ENCODE measurements at regions not wholly inside any gene's neighbourhood (a gene's known extent, or its start where the extent isn't known, plus 50 kb on each side); places are given as distances from the start of the nearest gene placed in this dataset.

GRCh38 chr6:90644492-90644891 lies 57.6 kb upstream of the MAP3K7 start:
- TF ChIP-seq EP300 (IDR thresholded peaks at IDR 0.05), result no peak
- TF ChIP-seq, protein P1, sequence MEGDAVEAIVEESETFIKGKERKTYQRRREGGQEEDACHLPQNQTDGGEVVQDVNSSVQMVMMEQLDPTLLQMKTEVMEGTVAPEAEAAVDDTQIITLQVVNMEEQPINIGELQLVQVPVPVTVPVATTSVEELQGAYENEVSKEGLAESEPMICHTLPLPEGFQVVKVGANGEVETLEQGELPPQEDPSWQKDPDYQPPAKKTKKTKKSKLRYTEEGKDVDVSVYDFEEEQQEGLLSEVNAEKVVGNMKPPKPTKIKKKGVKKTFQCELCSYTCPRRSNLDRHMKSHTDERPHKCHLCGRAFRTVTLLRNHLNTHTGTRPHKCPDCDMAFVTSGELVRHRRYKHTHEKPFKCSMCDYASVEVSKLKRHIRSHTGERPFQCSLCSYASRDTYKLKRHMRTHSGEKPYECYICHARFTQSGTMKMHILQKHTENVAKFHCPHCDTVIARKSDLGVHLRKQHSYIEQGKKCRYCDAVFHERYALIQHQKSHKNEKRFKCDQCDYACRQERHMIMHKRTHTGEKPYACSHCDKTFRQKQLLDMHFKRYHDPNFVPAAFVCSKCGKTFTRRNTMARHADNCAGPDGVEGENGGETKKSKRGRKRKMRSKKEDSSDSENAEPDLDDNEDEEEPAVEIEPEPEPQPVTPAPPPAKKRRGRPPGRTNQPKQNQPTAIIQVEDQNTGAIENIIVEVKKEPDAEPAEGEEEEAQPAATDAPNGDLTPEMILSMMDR (IDR thresholded peaks at IDR 0.05), result no peak
- no peak for TF ChIP-seq POLR2A (IDR thresholded peaks at IDR 0.05)
- TF ChIP-seq POLR2AphosphoS5 (IDR thresholded peaks at IDR 0.05), result no peak

DNA sequence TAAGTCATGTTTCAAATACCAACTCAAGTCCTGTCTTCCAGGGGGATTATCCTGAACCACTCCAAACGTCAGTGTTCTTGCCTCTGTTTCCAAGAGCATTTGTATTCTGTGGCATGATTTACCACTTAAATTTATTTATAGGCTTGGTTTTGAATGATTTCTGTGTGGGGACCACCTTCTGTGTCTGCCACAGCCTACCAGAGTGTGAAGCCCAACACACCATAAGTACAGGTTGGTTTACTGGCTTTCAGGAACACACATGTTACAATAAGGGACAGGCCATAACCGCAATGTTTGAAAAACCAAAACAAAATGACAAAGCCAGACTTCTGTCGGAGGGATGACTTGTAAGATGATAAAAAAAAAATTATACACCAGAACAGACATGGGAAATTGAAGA lies 56.5 kb upstream of the MAP3K7 start:
- Histone ChIP-seq H3K27ac (no peak overlapping the region), H3K27me3 (no peaks in the 10 kb centered on the region), H3K9me3 (no peaks in the 10 kb centered on the region), H3K4me1 (no peaks in the 10 kb centered on the region), H3K4me3 (no peak overlapping the region), H3K36me3 (no peaks in the 10 kb centered on the region)
- no peak for TF ChIP-seq POLR2A (IDR thresholded peaks at IDR 0.05)
- TF ChIP-seq, protein P1 (IDR thresholded peaks at IDR 0.05), result no peak
- no peak for TF ChIP-seq POLR2AphosphoS5 (IDR thresholded peaks at IDR 0.05)
- no peak for TF ChIP-seq EP300 (IDR thresholded peaks at IDR 0.05)
- 39 to 48% methylated on average over 3 of the region's 3 CpGs for WGBS, 2 donors
- DNase-seq (no peak), ATAC-seq (ENCODE audit: low FRiP score in 2 of 2) (no peak)

More at GRCh38 chr6:90644492-90644891, 57.6 kb upstream of the MAP3K7 start:
- no peak for DNase-seq
- WGBS, 2 donors, result 63 to 69% methylated on average over 2 of the region's 2 CpGs
- Histone ChIP-seq H3K27ac (no peak overlapping the region), H3K27me3 (no peaks in the 10 kb centered on the region), H3K36me3 (no peaks in the 10 kb centered on the region), H3K4me1 (no peaks in the 10 kb centered on the region), H3K9me3 (no peaks in the 10 kb centered on the region), H3K4me3 (no peak overlapping the region)
- no peak for ATAC-seq (ENCODE audit: low FRiP score in 2 of 2)

DNA sequence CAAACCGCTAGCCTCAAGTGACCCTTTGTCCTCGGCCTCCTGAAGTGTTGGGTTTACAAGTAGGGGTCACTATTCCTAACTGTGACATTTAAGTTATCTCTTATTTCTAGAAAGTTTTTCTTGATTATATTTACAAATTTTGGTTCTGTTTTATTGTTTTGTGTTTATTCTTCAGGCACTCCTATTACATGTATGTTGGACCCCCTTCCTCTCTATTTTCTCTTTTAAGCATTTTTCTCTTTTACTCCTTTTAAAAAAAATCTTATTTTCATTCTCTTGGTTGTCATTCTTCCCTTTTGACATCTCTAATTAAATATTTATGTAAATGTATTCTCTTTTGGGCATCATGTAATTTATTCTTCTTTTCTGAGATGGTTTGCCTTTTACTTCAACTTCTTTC lies 50.4 kb upstream of the MAP3K7 start:
- H3K9me3 ChIP-seq, result peaks cover 0 to 10% (median 9%) of the 10 kb centered on the region in 4 donors
- H3K27ac ChIP-seq, result no peak overlapping the region
- no peak for DNase-seq
- no peak overlapping the region for H3K4me3 ChIP-seq
- no peaks in the 10 kb centered on the region for H3K27me3 ChIP-seq
- H3K36me3 ChIP-seq, result no peaks in the 10 kb centered on the region
- WGBS, 2 donors, result 95 to 96% methylated on average over 2 of the region's 2 CpGs
- TF ChIP-seq POLR2AphosphoS5 (IDR thresholded peaks at IDR 0.05), result no peak
- TF ChIP-seq EP300 (IDR thresholded peaks at IDR 0.05), result no peak
- TF ChIP-seq POLR2A (IDR thresholded peaks at IDR 0.05), result no peak
- TF ChIP-seq, protein P1 (IDR thresholded peaks at IDR 0.05), result no peak
- no peak for ATAC-seq (ENCODE audit: low FRiP score in 2 of 2)
- H3K4me1 ChIP-seq, result no peaks in the 10 kb centered on the region

Small RNAs in the stretch of these regions (small RNA-seq; reads per million reads assigned to genes)
- 0 reads per million in 4 donors for gene MIR4643
- 0 reads per million in 4 donors for gene MTATP6P25
- 0 reads per million in 4 donors for gene MTCO1P56
- gene MTND4LP19, result 0 reads per million in 4 donors
- 0 reads per million in 4 donors for gene RF00012
- gene RN7SL415P, result 0 to 0.06 (median 0) reads per million in 4 donors

All from upper lobe of left lung (tissue), 6 donors.